Mesendoderm (in vitro differentiated cells): ENCODE measurements at regions not wholly inside any gene's neighbourhood (a gene's known extent, or its start where the extent isn't known, plus 50 kb on each side); places are given as distances from the start of the nearest gene placed in this dataset.

Source experiments
- DNase-seq: peaks from one replicate; pipeline ENCODE4 v3.0.0; 2013
- H2AK5ac ChIP-seq: 2 replicates; pipeline ENCODE4 v1.6.1; 2013; ENCODE audit warnings: low read length, inconsistent platforms
- H2BK120ac ChIP-seq: 2 replicates; pipeline ENCODE4 v1.6.1; 2013; ENCODE audit warnings: low read depth, mild to moderate bottlenecking, low read length, moderate library complexity, mixed read lengths
- H2BK15ac ChIP-seq: replicated peaks from 2 replicates; pipeline ENCODE4 v1.6.1; 2013; ENCODE audit warnings: low read depth, mild to moderate bottlenecking, moderate library complexity
- H2BK5ac ChIP-seq: 2 replicates; pipeline ENCODE4 v1.6.1; 2013; ENCODE audit warnings: low read length, inconsistent platforms
- H3K18ac ChIP-seq: 2 replicates; pipeline ENCODE4 v1.6.1; 2013; ENCODE audit warnings: mild to moderate bottlenecking, low read length, mixed read lengths
- H3K23ac ChIP-seq: one replicate; pipeline ENCODE4 v1.6.1; 2013; ENCODE audit warnings: low read length
- H3K27ac ChIP-seq: 2 replicates; pipeline ENCODE4 v1.5.1; 2013; ENCODE audit warnings: low read depth, mild to moderate bottlenecking, inconsistent platforms, low read length, moderate library complexity
- H3K27me3 ChIP-seq: 2 replicates; pipeline ENCODE4 v1.6.1; 2013; ENCODE audit warnings: low read length, control low read depth, mild to moderate bottlenecking, inconsistent platforms; ENCODE audit not compliant: insufficient read depth, poor library complexity
- H3K36me3 ChIP-seq: 2 replicates; pipeline ENCODE4 v1.6.1; 2013; ENCODE audit warnings: low read length, inconsistent platforms; ENCODE audit not compliant: control insufficient read depth, insufficient read depth
- H3K4ac ChIP-seq: one replicate; pipeline ENCODE4 v1.6.1; 2013; ENCODE audit warnings: low read depth, mild to moderate bottlenecking, low read length, moderate library complexity
- H3K4me1 ChIP-seq: 2 replicates; pipeline ENCODE4 v1.6.1; 2013; ENCODE audit warnings: low read depth, low read length, inconsistent platforms; ENCODE audit not compliant: control insufficient read depth
- H3K4me2 ChIP-seq: 2 replicates; pipeline ENCODE4 v1.6.1; 2013; ENCODE audit warnings: low read length
- H3K4me3 ChIP-seq: 2 replicates; pipeline ENCODE4 v1.5.1; 2013; ENCODE audit warnings: mild to moderate bottlenecking, low read length
- H3K56ac ChIP-seq: one replicate; pipeline ENCODE4 v1.6.1; 2013; ENCODE audit warnings: low read length
- H3K79me1 ChIP-seq: 2 replicates; pipeline ENCODE4 v1.6.1; 2013; ENCODE audit warnings: low read length, inconsistent platforms
- H3K79me2 ChIP-seq: 2 replicates; pipeline ENCODE4 v1.6.1; 2013; ENCODE audit warnings: mild to moderate bottlenecking, low read length; ENCODE audit not compliant: control insufficient read depth, insufficient read depth
- H3K9ac ChIP-seq: 2 replicates; pipeline ENCODE4 v1.6.1; 2013; ENCODE audit warnings: low read length, inconsistent platforms
- H4K5ac ChIP-seq: one replicate; pipeline ENCODE4 v1.6.1; 2013; ENCODE audit warnings: low read length
- H4K8ac ChIP-seq: one replicate; pipeline ENCODE4 v1.6.1; 2013; ENCODE audit warnings: low read depth, mild to moderate bottlenecking, control low read depth, low read length, moderate library complexity
- WGBS: extraction: QIAGEN DNeasy Blood & Tissue Kit; methylation state at CpG from one replicate; pipeline ENCODE4 v1.1.7; 2013; ENCODE audit warnings: low lambda C conversion rate, missing lambda C conversion rate; ENCODE audit not compliant: insufficient coverage; ENCODE audit errors: extremely low coverage; 5-methylcytosine and 5-hydroxymethylcytosine counted together

DNA sequence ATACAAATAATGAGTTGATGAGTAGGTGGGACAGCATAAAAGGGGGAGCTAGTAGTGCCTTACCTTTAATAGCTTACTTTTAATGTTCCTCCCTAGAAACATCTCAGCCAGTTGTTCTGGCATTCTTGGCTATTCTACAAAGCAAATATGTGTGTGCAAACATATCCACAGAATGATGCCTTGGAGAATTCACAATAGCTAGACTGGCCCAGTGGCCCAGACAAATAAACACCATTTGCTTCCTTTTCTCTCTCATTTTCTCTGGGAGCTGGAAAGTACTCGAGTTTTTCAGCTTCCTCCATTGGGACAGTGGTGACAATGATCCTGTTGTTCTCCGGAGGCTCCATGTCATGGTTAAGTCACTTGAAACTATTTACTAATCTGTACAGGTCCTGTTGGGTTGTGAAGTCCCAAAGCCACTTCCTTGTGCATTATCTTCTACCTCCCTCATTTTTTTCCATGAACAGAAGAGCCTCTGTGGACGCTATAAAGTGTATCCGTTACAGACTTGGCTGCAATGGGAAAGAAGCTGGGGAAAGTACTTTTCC is 122.9 kb downstream of the DMAC1 start:
- Histone ChIP-seq H3K4ac (no peak overlapping the region), H3K4me1 (no peaks in the 10 kb centered on the region), H3K79me1 (no peaks in the 10 kb centered on the region), H3K4me3 (no peak overlapping the region), H3K56ac (no peak overlapping the region), H4K8ac (no peak overlapping the region), H3K4me2 (no peak overlapping the region), H3K23ac (no peak overlapping the region), H3K18ac (no peak overlapping the region), H3K79me2 (no peaks in the 10 kb centered on the region), H2AK5ac (no peak overlapping the region), H4K5ac (no peak overlapping the region), H3K27ac (no peak overlapping the region), H3K36me3 (no peaks in the 10 kb centered on the region), H3K27me3 (no peaks in the 10 kb centered on the region), H3K9ac (no peak overlapping the region), H2BK15ac (no peak overlapping the region), H2BK5ac (no peak overlapping the region), H2BK120ac (no peak overlapping the region)
- DNase-seq, result no peak
- no CpG with 5 or more reads among the region's 4 CpGs for WGBS

DNA sequence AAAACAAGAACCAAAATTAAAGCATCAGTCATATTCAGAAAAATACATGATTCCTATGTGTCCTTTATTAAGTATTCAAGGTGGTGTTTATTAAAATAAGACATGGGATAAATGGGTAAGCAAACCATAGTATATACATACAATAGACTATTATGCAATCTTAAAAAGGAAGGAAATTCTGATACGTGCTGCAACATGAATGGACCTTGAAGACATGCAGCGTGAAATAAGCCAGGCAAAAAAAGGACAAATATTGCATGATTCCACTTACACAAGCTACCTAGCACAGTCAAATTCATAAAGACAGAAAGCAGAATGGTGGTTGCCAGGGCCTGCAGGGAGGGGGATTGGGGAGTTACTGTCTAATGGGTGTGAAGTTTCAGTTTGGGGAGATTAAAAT is 127.7 kb downstream of the DMAC1 start:
- Histone ChIP-seq H3K79me1 (no peaks in the 10 kb centered on the region), H3K4me1 (no peaks in the 10 kb centered on the region), H3K18ac (no peak overlapping the region), H3K9ac (no peak overlapping the region), H2BK120ac (no peak overlapping the region), H3K56ac (no peak overlapping the region), H3K4ac (no peak overlapping the region), H3K27me3 (no peaks in the 10 kb centered on the region), H3K36me3 (no peaks in the 10 kb centered on the region), H2BK15ac (no peak overlapping the region), H3K4me3 (no peak overlapping the region), H3K79me2 (no peaks in the 10 kb centered on the region), H2BK5ac (no peak overlapping the region), H2AK5ac (no peak overlapping the region), H3K4me2 (no peak overlapping the region), H4K8ac (no peak overlapping the region), H3K27ac (no peak overlapping the region), H3K23ac (no peak overlapping the region), H4K5ac (no peak overlapping the region)
- WGBS, result no CpG with 5 or more reads among the region's 2 CpGs
- no peak for DNase-seq

GRCh38 chr9:7668541-7668940 is 131.0 kb downstream of the DMAC1 start:
- H2BK120ac ChIP-seq, result no peak overlapping the region
- H3K4ac ChIP-seq, result no peak overlapping the region
- H3K56ac ChIP-seq, result no peak overlapping the region
- no peaks in the 10 kb centered on the region for H3K79me2 ChIP-seq
- no peaks in the 10 kb centered on the region for H3K4me1 ChIP-seq
- H4K8ac ChIP-seq, result no peak overlapping the region
- no CpG with 5 or more reads among the region's 1 CpG for WGBS
- no peak overlapping the region for H2AK5ac ChIP-seq
- H2BK15ac ChIP-seq, result no peak overlapping the region
- no peak overlapping the region for H3K18ac ChIP-seq
- H3K27me3 ChIP-seq, result no peaks in the 10 kb centered on the region
- no peaks in the 10 kb centered on the region for H3K79me1 ChIP-seq
- no peak overlapping the region for H3K9ac ChIP-seq
- H3K23ac ChIP-seq, result no peak overlapping the region
- no peak for DNase-seq
- no peak overlapping the region for H3K27ac ChIP-seq
- H3K4me3 ChIP-seq, result no peak overlapping the region
- no peaks in the 10 kb centered on the region for H3K36me3 ChIP-seq
- no peak overlapping the region for H4K5ac ChIP-seq
- no peak overlapping the region for H2BK5ac ChIP-seq
- H3K4me2 ChIP-seq, result no peak overlapping the region

- no peak overlapping the region for H3K27ac ChIP-seq
- H2BK15ac ChIP-seq, result no peak overlapping the region
- no peaks in the 10 kb centered on the region for H3K79me2 ChIP-seq
- no peaks in the 10 kb centered on the region for H3K36me3 ChIP-seq
- no peak overlapping the region for H3K23ac ChIP-seq
- no peak overlapping the region for H3K18ac ChIP-seq
- no peak overlapping the region for H2BK120ac ChIP-seq
- no peak overlapping the region for H3K4me3 ChIP-seq
- H3K9ac ChIP-seq, result no peak overlapping the region
- no peak overlapping the region for H3K4ac ChIP-seq
- no peak overlapping the region for H2AK5ac ChIP-seq
- no peak overlapping the region for H3K4me2 ChIP-seq
- no peak overlapping the region for H3K56ac ChIP-seq
- DNase-seq, result peak; percentile 89
- no peak overlapping the region for H4K5ac ChIP-seq
- H3K27me3 ChIP-seq, result no peaks in the 10 kb centered on the region
- H2BK5ac ChIP-seq, result no peak overlapping the region
- no peak overlapping the region for H4K8ac ChIP-seq
- no CpG with 5 or more reads among the region's 3 CpGs for WGBS
- no peaks in the 10 kb centered on the region for H3K4me1 ChIP-seq
- no peaks in the 10 kb centered on the region for H3K79me1 ChIP-seq
Observed at GRCh38 chr9:7665874-7666273, 133.7 kb downstream of the DMAC1 start.

DNA sequence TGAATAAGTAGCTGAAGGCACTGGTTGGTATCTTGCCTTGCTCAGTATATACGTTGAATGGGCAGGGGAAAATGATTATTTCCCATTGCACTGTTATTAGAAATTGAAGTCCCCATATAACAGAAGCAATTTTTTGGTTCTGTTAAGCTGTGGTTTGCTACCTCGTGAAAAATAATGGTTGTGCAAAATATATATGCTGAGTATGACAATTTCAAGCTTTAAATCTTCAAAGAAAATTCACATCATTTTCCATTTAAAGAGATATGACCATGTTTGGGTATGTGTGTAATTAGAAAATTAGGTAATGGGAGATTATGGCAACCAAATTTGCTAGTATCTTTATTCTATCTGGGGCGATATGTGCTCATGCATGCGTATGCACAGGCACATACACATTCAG is 139.8 kb downstream of the DMAC1 start:
- no peak overlapping the region for H3K56ac ChIP-seq
- H2BK120ac ChIP-seq, result no peak overlapping the region
- H3K4me1 ChIP-seq, result no peaks in the 10 kb centered on the region
- no peak overlapping the region for H4K5ac ChIP-seq
- no peak overlapping the region for H3K4ac ChIP-seq
- H3K4me2 ChIP-seq, result no peak overlapping the region
- no CpG with 5 or more reads among the region's 4 CpGs for WGBS
- H3K79me2 ChIP-seq, result no peaks in the 10 kb centered on the region
- H3K27ac ChIP-seq, result no peak overlapping the region
- H4K8ac ChIP-seq, result no peak overlapping the region
- no peaks in the 10 kb centered on the region for H3K36me3 ChIP-seq
- no peak overlapping the region for H3K9ac ChIP-seq
- H3K23ac ChIP-seq, result no peak overlapping the region
- no peak for DNase-seq
- H2BK5ac ChIP-seq, result no peak overlapping the region
- H3K4me3 ChIP-seq, result no peak overlapping the region
- H3K27me3 ChIP-seq, result no peaks in the 10 kb centered on the region
- no peak overlapping the region for H2AK5ac ChIP-seq
- H2BK15ac ChIP-seq, result no peak overlapping the region
- H3K79me1 ChIP-seq, result no peaks in the 10 kb centered on the region
- no peak overlapping the region for H3K18ac ChIP-seq

DNA sequence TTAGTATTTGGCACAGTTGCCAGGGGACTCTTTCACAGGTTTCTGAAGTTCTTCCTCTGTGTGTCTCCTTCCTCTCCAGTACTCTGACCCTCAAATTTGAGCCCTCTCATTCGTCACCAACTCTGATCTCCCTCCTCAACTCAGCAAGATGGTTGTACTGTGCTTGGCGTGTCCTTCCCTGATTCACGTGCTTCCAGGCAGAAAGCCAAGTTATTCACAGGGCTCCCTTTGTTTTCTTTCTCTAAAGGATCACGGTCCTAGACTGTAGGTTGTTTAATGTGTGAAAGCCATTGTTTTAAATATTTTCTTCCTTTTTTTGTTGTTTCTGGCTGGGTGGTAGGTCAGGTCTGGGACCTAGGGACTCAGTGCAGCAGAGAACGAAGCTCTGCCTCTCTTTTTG is 142.9 kb downstream of the DMAC1 start:
- Histone ChIP-seq H3K36me3 (no peaks in the 10 kb centered on the region), H3K9ac (no peak overlapping the region), H3K56ac (no peak overlapping the region), H3K18ac (no peak overlapping the region), H3K4me2 (no peak overlapping the region), H3K4me1 (no peaks in the 10 kb centered on the region), H3K27ac (no peak overlapping the region), H2BK15ac (no peak overlapping the region), H4K8ac (no peak overlapping the region), H4K5ac (no peak overlapping the region), H3K23ac (no peak overlapping the region), H2AK5ac (no peak overlapping the region), H2BK120ac (no peak overlapping the region), H3K4me3 (no peak overlapping the region), H3K79me2 (no peaks in the 10 kb centered on the region), H3K4ac (no peak overlapping the region), H3K79me1 (no peaks in the 10 kb centered on the region), H3K27me3 (no peaks in the 10 kb centered on the region), H2BK5ac (no peak overlapping the region)
- no peak for DNase-seq
- no CpG with 5 or more reads among the region's 5 CpGs for WGBS
